GM23248 (cell line): ENCODE measurements at regions not wholly inside any gene's neighbourhood (a gene's known extent, or its start where the extent isn't known, plus 50 kb on each side); places are given as distances from the start of the nearest gene placed in this dataset.

Experiments used
- DNase-seq: peaks from one replicate; pipeline ENCODE4 v3.0.0-alpha.2; 2015
- H2AFZ ChIP-seq: fragments of 200-600 bp; sonication (generic); 2 replicates; pipeline ENCODE4 v1.6.1; 2016; ENCODE audit warnings: antibody characterized with exemption
- H3F3A ChIP-seq: fragments of 200-600 bp; sonication (generic); 2 replicates; pipeline ENCODE4 v1.6.1; 2016; ENCODE audit warnings: mild to moderate bottlenecking, antibody characterized with exemption, mixed run types; ENCODE audit not compliant: insufficient read depth
- H3K27ac ChIP-seq: fragments of 200-600 bp; sonication (generic); 2 replicates; pipeline ENCODE4 v1.5.1; 2016; ENCODE audit warnings: mild to moderate bottlenecking
- H3K27me3 ChIP-seq: fragments of 200-600 bp; sonication (generic); replicated peaks from 2 replicates; pipeline ENCODE4 v1.6.1; 2016; ENCODE audit warnings: mild to moderate bottlenecking; ENCODE audit not compliant: insufficient read depth
- H3K36me3 ChIP-seq: fragments of 200-600 bp; sonication (generic); 2 replicates; pipeline ENCODE4 v1.6.1; 2016; ENCODE audit warnings: low read depth, mild to moderate bottlenecking
- H3K4me1 ChIP-seq: fragments of 200-600 bp; sonication (generic); 2 replicates; pipeline ENCODE4 v1.6.1; 2016; ENCODE audit warnings: mild to moderate bottlenecking; ENCODE audit not compliant: insufficient read depth
- H3K4me2 ChIP-seq: fragments of 200-600 bp; sonication (generic); one replicate; pipeline ENCODE4 v1.6.1; 2016; ENCODE audit warnings: mild to moderate bottlenecking; ENCODE audit not compliant: unreplicated experiment
- H3K4me3 ChIP-seq: fragments of 200-600 bp; sonication (generic); 2 replicates; pipeline ENCODE4 v1.5.1; 2016; ENCODE audit warnings: mild to moderate bottlenecking
- H3K79me2 ChIP-seq: fragments of 200-600 bp; sonication (generic); 2 replicates; pipeline ENCODE4 v1.6.1; 2016; ENCODE audit warnings: mild to moderate bottlenecking; ENCODE audit not compliant: insufficient read depth
- H3K9ac ChIP-seq: fragments of 200-600 bp; sonication (generic); 2 replicates; pipeline ENCODE4 v1.6.1; 2016; ENCODE audit warnings: mild to moderate bottlenecking
- H3K9me2 ChIP-seq: fragments of 200-600 bp; sonication (generic); 2 replicates; pipeline ENCODE4 v1.6.1; 2016; ENCODE audit warnings: mixed run types, mild to moderate bottlenecking, moderate library complexity; ENCODE audit not compliant: insufficient read depth
- H3K9me3 ChIP-seq: fragments of 200-600 bp; sonication (generic); one replicate; pipeline ENCODE4 v1.6.1; 2017; ENCODE audit warnings: low read depth
- H4K20me1 ChIP-seq: fragments of 200-600 bp; sonication (generic); 2 replicates; pipeline ENCODE4 v1.6.0; 2016; ENCODE audit not compliant: insufficient read depth
- EZH2 ChIP-seq: fragments of 200-600 bp; sonication (generic); IDR thresholded peaks from 2 replicates; pipeline ENCODE4 v1.6.1; 2018; ENCODE audit warnings: antibody characterized with exemption, mild to moderate bottlenecking; ENCODE audit not compliant: insufficient read depth, poor library complexity, severe bottlenecking
- EZH2phosphoT487 ChIP-seq: fragments of 200-600 bp; sonication (generic); IDR thresholded peaks from 2 replicates; pipeline ENCODE4 v1.6.1; 2018; ENCODE audit warnings: antibody characterized with exemption, moderate library complexity, mild to moderate bottlenecking, low read depth; ENCODE audit not compliant: insufficient read depth
- WGBS, 2 experiments: methylation state at CpG; one replicate each; pipeline ENCODE4 v1.1.6; 2015 to 2017; ENCODE audit warnings: low lambda C conversion rate in 2 of 2, low coverage in 1 of 2; ENCODE audit errors: missing lambda C conversion rate in 2 of 2; 5-methylcytosine and 5-hydroxymethylcytosine counted together
- in situ Hi-C: fragments of 300-500 bp; cut with MboI; formaldehyde crosslinking; loops from 2 replicates; pipeline ENCODE4 v1.15.0; 2020

DNA sequence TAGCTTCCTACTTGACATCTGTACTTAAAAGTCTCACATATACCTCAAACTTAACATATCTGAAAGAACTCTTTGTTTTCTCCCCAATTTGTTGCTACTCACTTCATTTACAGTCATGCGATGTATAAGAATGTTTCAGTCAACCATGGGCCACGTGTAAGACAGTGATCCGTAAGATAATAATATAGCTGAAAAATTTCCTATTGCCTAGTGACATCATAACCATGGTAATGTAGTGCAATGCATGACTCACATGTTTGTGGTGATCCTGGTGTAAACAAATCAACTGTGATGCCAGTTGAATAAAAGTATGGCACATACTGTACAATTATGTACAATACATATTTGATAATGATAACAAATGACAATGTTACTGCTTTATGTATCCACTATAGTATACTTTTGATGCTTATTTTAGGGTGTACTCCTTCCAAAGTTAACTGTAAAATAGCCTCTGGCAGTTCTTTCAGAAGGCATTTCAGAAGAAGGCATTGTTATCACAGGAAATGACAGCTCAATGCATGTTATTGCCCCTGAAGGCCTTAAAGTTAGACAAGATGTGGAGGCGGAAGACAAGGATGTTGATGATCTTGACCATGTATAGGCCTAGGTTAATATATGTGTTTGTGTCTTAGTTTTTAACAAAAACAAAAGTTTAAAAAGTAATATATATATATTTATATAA is 579.0 kb downstream of the EPHA7 start:
- TF ChIP-seq EZH2phosphoT487 (no peak), EZH2 (no peak)
- no peak for DNase-seq
- H3K79me2 ChIP-seq: no peaks in the 10 kb centered on the region
- no peak overlapping the region for H3K9ac ChIP-seq
- no peaks in the 10 kb centered on the region for H3F3A ChIP-seq
- no peaks in the 10 kb centered on the region for H4K20me1 ChIP-seq
- WGBS, 2 experiments: 63 to 65% methylated on average over 4 of the region's 4 CpGs
- in situ Hi-C loops: no loop called here
- no peak overlapping the region for H3K27ac ChIP-seq
- H3K27me3 ChIP-seq: no peaks in the 10 kb centered on the region
- no peak overlapping the region for H3K4me3 ChIP-seq
- no peaks in the 10 kb centered on the region for H3K9me3 ChIP-seq
- H2AFZ ChIP-seq: no peak overlapping the region
- no peaks in the 10 kb centered on the region for H3K4me1 ChIP-seq
- H3K9me2 ChIP-seq: no peaks in the 10 kb centered on the region
- H3K36me3 ChIP-seq: no peaks in the 10 kb centered on the region
- no peak overlapping the region for H3K4me2 ChIP-seq

DNA sequence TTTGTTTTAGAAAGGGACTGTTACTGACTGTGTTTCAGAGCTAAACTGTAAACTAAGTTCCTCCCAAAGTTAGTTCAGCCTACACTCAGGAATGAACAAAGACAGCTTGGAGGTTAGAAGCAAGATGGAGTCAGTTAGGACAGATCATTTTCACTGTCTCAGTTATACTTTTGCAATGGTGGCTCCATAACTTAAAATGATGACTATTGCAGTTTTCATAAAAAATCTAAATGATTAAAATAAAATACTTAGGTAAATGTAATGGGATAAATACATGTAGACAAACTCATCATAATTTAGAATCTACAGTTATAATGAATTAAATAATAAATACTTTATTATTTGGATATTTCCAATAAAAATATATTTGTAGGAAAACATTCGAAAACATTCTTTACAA is 590.6 kb downstream of the EPHA7 start:
- Histone ChIP-seq H3K79me2 (no peaks in the 10 kb centered on the region), H3K9me2 (no peaks in the 10 kb centered on the region), H3K36me3 (no peaks in the 10 kb centered on the region; the same call in 1 of the 2 replicates), H3F3A (no peaks in the 10 kb centered on the region), H3K4me2 (no peak overlapping the region), H3K27ac (no peak overlapping the region), H3K4me3 (no peak overlapping the region), H3K9me3 (no peaks in the 10 kb centered on the region), H4K20me1 (no peaks in the 10 kb centered on the region), H3K9ac (no peak overlapping the region), H2AFZ (no peak overlapping the region), H3K4me1 (no peaks in the 10 kb centered on the region), H3K27me3 (no peaks in the 10 kb centered on the region)
- 33 to 44% methylated on average over 1 of the region's 1 CpG for WGBS, 2 experiments
- in situ Hi-C loops: no loop called here
- no peak for DNase-seq
- no peak for TF ChIP-seq EZH2
- TF ChIP-seq EZH2phosphoT487: no peak

DNA sequence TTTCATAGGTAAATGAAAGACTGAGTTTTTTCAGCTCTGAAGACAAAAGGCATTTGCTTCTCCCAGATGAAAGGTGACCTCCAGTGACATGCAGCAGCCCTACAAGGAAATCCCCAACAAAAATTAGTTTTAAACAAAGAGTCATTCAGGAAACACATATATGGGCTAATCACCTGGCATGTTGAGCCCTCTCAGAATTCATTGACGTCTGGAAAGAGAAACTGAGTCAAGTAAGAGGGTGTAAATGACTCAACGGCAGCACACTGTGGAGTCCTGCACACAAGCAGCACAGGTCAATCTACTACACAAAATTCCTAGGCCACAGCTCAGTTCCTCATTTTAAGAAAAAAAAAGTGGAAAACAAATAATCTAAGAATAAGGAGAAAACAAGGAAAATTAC is 592.3 kb downstream of the EPHA7 start:
- Histone ChIP-seq H3K79me2 (no peaks in the 10 kb centered on the region), H2AFZ (no peak overlapping the region), H3K27me3 (no peaks in the 10 kb centered on the region), H3K4me2 (no peak overlapping the region), H3F3A (no peaks in the 10 kb centered on the region), H3K36me3 (no peaks in the 10 kb centered on the region), H3K27ac (no peak overlapping the region), H3K4me3 (no peak overlapping the region), H3K4me1 (no peaks in the 10 kb centered on the region), H3K9me3 (no peaks in the 10 kb centered on the region), H4K20me1 (no peaks in the 10 kb centered on the region), H3K9ac (no peak overlapping the region), H3K9me2 (no peaks in the 10 kb centered on the region)
- no peak for DNase-seq
- in situ Hi-C loops: no loop called here
- TF ChIP-seq EZH2: no peak
- no peak for TF ChIP-seq EZH2phosphoT487
- WGBS, 2 experiments: 10 to 13% methylated on average over 2 of the region's 2 CpGs

DNA sequence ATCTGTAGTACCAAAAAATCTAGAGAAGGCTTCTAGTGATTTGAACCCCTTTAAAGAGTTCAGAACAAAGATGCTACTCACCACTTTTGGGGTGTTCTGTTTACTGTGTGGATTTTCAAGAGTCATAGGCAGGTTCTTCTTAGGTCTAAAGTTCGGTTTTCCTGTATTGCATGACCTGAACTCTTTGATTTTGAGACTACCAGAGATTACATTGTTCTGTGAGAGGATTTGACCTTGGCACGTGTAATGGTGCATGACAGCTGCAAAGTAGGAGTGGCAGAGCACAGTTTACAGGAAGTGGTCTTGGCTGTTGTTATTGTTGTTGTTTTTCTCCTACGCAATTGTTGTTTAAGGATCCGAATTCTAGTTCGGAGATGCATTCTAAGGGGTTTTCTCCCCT is 592.7 kb downstream of the EPHA7 start:
- no peak overlapping the region for H3K9ac ChIP-seq
- H3K9me3 ChIP-seq: no peaks in the 10 kb centered on the region
- H3K4me3 ChIP-seq: no peak overlapping the region
- H3K36me3 ChIP-seq: no peaks in the 10 kb centered on the region
- no peaks in the 10 kb centered on the region for H3F3A ChIP-seq
- H3K27ac ChIP-seq: no peak overlapping the region
- H3K27me3 ChIP-seq: no peaks in the 10 kb centered on the region
- H3K4me2 ChIP-seq: no peak overlapping the region
- no peaks in the 10 kb centered on the region for H4K20me1 ChIP-seq
- TF ChIP-seq EZH2 (no peak), EZH2phosphoT487 (no peak)
- H3K4me1 ChIP-seq: no peaks in the 10 kb centered on the region
- no peaks in the 10 kb centered on the region for H3K79me2 ChIP-seq
- no peaks in the 10 kb centered on the region for H3K9me2 ChIP-seq
- in situ Hi-C loops: no loop called here
- 22 to 32% methylated on average over 5 of the region's 5 CpGs for WGBS, 2 experiments
- DNase-seq: no peak
- no peak overlapping the region for H2AFZ ChIP-seq
